ENCODE measurements at regions not wholly inside any gene's neighbourhood (a gene's known extent, or its start where the extent isn't known, plus 50 kb on each side); places are given as distances from the start of the nearest gene placed in this dataset.

DNA sequence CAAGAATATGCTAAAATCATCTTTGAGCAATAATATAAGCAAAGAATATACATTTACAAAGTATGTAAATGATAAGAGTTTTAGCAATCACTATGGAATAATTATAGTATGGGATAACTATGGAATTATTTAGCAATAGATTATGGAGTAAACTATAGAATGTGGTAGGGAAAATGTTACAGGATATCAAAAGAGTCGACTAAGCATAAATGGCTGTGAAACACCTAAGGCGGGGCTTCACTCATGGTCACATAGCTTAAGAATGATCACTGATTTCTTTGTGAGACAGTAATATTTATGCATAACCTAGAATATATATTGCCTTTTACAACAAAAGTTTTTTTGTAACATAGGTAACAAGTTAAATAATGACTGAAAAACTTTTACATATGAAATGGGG is 2049.7 kb downstream of the ARAP2 start:
- no peak for DNase-seq

DNA sequence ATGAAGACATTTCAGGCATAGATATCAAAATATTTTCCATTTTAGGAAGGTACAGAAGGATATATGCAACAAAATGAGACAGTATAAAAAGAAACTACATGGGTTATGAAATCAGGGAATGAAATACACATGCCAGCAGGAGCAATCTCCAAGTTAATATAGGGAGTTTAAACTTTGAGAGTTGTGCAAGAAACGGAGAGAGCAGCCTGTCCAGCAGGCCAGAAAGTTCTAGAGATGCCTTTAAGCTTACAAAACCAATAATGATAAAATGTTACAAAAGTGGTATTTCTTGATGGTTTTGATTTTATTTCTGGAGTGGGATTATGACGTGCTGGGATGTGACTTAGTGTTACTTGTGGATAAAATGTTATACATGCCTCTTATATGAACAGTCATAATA is 2047.9 kb downstream of the ARAP2 start:
- no peak for DNase-seq

DNA sequence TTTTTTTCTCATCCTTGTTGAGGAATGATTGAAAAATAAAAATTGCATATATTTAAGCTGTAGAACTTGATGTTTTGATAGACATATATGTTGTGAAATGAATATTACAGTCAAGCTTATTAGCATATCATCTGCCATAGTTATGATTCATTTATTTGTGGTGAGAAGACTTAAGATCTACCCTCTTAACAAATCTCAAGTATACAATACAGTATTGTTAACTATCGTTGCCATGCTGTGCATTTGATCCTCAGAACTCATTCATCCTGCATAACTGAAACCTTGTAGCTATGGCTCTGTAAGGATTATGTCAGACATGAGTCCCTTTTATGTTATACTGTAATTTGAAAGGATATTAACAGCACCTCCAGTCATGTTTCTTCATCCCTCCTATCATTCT is 2045.3 kb downstream of the ARAP2 start:
- DNase-seq, result no peak

DNA sequence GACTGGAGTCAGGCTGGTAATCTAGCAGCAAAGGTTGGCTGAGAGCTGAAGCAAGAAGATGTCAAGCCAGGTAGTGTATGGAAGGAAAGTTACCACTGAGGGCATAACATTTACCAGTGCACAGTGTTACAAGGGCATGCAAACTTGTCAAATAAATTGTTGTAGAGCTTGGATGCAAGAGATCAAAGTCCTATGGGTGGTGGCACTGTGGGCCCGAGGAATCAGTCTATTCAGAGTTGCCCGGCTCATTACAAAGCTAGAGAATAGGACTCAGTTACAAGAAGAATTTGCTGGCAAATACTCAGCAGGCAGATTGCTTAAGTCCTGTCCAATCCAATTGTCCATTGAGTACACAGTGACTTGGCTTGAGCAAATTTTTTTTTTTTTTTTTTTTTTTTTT is 2043.8 kb downstream of the ARAP2 start:
- peak; percentile 10 for DNase-seq

DNA sequence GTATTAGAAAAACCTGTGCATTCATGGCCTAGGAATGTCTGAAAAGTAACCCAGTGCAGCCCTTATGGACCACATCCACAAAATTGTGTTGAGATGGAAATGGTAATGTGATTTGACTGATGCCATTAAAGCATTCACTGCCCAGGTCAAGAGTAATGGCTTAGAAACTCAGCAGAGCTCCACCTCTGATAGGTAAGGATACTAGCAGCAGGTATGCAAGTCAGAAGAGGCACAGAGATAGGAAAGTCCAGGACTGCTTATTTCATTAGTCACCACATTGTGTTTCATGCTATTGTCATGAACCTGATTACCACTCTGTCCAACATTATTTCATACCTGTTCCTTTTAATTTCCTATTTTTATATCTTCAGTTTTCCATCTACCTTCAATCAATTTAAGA is 2042.2 kb downstream of the ARAP2 start:
- no peak for DNase-seq

DNA sequence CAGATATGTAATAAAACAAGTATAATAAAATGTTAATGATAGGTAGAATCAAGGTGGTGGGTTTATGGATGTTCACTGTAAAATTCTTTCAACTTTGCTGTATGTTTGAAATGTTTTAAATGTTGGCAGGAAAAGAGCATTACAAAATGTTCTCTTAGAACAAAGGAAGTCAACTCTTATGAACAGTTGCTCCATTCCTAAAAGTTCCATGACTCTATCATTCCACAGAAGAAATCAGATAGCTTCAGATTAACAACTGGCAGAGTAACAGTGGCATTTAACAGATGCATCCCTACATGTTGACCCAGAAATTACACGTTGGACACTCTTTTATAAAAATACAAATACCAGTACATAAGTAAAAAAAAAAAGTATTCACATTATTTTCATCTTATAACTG is 2023.7 kb downstream of the ARAP2 start:
- DNase-seq, result no peak

DNA sequence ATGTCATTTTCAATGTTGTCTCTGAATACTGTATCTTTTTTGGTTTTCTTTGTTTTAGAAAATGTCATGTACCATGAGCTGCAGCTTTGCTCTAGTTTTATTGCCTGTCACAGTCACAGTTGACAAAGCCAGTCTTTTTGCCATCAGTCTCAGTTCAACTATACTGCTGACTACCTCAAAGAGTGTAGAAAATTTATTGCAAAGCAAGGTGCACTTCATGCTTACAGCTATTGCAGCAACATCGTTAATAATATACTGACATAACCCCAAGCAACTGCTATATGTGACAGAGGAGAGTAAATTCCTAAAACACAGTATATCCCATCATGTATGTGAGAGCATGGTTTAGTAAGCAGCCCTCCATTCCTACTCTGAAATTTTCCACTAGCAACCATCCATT is 2022.3 kb downstream of the ARAP2 start:
- no peak for DNase-seq

DNA sequence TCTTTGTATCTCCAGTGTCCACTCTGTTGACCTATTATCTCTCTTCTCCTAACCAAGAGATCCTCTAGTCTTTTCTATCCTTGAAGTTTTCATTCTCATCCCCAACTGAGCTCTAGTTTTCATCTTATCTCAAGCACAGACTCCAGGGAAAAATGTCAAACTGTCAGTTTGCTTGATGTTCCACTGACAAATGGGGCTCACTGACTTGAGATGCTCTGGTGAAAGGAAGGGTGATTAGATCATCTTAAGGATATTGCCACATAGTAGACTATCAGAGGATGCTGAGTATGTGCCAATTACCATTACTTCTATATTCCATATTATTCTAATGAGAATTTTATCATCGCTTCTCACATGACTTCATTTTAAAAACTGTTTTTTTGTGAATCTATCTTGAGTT is 2008.2 kb downstream of the ARAP2 start:
- DNase-seq, result no peak

DNA sequence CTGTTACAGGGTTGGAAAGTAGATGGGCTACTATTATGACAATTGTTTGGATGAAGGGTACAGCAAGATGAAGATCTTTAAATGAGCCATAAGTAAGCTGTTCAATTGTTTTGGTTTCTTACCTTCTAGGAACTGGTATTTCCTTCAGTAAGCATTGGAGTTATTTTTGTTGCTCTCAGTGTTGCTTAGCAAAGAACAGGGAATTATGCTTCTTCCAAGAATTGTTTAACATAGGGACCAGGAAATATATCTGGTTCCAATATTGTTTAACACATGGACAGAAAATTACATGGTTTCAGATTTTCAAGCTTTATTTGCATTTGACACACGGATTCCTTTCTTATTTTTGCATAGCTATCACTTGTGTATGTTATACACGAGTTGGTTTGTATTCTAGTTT is 1999.0 kb downstream of the ARAP2 start:
- DNase-seq, result no peak

DNA sequence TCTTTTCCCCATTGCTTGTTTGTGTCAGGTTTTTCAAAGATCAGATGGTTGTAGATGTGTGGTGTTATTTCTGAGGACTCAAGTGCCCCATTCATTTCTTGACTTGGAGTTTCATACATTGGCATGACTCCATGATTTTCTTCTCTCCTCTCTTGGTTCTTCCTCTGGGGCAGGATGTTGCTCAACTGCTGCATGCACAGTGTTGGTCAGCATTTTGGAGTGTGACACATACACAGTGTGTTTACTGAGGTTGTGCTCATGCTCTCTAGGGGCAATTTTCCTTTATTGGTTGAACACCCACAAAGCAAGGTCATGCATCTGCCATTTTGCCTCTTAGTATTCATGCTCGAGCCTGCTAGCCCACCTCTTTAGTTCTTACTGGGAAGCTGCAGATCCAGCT is 1993.8 kb downstream of the ARAP2 start:
- no peak for DNase-seq

DNA sequence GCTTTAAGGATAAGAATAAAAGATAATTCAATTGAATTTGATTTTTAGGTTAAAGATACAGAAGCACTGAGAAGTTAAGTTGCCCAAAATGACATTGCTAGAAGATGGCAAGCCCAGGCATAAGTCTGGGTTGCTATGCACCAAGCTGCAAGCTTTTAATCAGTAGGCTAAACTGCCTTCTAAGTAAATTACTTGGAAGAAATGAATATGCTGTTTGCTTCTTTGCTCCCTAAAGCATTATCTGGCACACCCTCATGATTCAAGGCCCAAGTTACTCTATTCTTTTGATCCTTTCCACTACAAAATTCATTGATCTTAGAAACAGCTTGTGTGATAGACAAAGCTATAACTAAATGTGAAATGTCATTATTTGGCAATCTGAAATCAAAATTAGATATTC is 1991.1 kb downstream of the ARAP2 start:
- no peak for DNase-seq

DNA sequence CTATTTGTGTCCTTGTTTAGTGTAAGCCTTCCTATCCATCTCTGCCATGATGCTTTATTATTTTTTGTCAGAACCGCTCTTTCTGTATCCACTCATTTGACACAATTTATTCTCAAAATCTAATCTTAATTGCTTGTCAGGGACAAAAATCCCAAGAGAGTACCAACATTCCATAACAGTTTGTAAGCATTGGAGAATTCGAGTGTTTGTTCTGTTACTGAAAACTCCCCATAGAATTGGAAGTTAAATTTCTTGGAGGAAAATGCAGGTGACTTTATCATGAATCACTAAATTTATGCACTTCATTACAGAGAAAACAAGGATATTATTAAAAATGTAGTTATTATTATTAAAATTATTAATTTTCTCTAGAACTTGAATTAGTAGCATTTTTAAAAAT is 1986.1 kb downstream of the ARAP2 start:
- no peak for DNase-seq

DNA sequence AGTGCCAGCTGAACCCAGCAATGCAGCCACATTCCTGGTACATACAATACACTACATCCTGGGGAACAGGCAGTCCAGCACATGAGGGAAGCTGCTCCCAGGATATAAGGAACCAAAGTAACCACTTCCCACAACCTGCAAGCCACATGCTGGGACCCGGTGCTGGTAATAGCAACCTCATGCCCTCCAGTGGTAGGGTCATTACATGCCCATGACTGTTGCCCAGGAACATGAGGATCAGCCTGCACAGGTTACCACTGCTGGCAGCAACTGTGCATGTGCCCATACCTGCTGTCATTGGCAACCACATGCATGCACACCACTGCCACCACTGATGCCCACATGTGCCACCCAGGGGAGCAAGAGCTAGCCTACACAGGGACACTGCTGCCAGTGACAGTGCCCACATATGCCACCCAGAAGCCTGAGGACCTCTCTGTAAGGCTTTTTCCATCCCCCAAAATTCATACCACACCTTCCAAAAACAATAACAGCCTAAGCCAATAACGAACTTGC is 1982.5 kb downstream of the ARAP2 start:
- peak; percentile 20 for DNase-seq

DNA sequence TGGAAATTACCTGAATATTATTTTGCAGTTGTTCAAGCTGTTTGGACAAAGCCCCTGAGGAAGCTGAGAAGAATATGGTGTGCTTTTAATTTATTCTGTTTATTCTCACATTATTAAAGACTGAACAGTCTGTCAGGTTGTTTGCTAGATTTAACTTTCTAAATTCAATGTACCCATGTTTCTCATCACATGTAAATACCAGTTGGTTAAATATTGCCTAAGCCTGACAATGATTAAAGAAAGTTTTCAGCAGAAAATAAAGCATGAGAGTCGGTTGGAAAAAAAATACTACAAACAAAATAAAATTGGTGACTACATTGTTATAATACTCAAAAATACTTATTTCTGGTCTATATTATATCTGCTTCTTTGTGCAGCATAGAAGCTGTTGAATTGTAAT is 1974.7 kb downstream of the ARAP2 start:
- no peak for DNase-seq

DNA sequence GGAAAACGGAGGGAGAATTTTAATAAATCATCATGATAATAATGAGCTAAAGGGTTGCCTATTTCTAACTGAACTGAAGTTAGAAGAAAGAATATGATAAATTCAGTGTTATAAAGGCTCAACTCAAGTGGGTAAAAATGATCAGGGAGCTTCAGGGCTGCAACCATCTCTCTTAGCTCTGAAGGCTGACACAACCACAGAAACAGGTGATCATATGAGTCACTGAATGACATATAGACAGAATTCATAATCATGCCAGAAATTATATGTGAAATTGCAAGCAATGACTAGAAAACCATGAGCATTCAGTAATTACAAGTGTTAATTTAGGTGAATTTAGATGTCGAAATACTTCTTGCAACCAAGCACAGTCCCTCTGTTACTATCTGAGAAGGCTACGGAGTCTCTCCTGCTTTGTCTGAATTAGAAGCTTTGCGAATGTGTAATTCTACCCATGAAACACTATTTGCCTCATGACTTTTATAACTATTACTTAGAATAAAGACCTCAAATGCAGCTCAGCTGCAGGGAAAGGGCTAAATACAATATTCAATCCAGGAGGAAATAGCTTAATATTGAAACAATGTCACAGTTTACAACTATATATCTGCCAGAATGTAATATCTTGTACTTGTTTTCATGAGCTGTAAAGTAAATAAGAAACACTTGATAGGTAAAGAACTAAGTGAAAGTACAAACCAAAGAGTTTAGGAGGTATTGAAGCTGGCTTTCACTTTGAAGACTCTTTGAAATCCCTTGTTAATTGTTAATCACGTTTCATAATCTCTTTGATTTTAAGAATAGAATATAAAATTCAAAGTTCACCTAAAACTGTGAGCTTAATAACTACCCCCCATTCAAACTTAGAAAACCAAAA is 1972.6 kb downstream of the ARAP2 start:
- peak; percentile 26 for DNase-seq

DNA sequence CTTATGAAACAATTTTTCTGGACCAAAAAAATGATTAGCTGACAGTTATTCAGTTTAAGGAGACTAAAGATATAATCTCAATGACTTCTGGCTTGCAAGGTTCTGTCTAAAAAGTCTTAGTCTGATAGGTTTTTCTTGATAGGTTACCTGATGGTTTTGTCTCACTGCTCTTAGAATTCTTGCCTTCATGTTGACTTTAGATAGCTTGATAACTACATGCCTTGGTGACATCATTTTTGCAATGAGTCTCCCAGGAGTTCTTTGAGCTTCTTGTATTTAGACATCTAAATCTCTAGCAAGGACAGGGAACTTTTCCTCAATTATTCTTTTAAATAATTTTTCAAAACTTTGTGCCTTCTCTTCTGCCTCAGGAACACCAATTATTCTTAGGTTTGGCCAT is 1965.3 kb downstream of the ARAP2 start:
- peak; percentile 27 for DNase-seq

DNA sequence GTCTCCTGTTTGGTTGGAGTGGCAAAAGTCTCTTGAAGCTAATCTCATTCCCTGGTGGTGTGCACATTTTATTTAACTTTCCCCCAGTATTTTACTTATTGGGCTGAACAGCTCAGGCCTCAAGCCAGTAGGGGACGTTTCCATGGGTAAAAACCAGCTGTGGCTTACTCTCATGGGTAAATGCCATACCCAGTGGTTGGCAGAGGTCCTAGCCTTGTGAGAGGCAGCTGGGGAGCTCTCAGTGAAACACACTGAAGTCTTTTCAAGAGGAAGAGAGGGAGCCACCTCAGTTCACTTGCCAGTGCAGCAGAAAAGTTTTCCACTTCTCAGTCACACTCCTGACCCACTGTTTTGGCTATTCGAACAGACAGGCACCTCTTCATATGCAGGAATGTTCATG is 1964.2 kb downstream of the ARAP2 start:
- no peak for DNase-seq

DNA sequence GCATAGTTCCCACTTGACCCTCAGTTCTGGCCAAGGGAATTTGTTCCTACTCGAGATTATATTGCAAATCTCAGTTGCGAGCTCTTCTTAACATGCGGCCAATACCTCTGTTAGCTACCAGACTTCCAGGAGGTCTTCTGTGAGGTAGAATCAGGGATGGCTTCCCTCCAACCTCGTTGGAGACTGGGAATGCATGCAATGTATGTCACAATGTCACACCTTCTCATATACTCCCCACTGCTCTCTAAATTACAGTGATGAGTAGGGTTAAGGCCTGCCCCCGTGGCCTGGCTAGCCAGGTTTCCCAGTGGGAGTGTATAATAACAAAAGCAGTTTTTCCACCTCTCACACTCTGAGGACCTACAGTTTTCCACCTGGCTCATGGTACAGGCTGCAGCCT is 1962.5 kb downstream of the ARAP2 start:
- no peak for DNase-seq

DNA sequence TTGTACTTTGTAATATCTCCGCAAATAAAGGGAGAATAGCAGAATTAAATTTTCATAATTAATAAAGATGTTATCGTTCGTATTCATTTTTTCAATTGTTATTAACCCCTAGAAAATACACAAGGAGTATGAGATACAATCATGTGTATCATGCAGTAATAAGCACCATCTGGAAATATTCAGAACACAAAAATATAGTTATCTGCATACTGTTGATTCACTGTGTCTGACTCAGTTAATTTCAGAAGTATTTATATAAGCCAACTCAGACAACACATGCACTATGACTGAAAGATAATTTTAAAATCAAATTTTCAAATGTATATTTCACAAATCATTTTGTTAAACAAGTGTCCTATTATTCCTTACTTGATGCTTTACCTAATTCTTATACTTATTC is 1954.8 kb downstream of the ARAP2 start:
- DNase-seq, result no peak

DNA sequence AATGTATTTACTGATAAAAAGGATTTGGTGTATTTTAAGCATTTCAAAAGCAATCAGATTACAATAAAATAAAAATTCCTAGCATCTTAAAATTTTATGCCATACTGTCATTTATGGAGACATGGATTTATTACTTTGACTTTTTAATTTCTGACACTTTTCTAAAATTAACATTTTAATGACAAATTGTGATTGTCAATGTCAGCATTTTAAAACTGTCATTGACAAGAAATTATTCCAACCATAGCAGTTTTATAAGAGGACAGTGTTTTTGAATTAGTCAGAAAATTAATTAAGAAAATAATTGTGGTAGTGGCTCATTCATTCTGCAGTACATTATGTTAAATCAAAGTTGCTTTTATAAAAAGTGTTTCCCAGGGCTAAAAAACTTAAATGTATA is 1954.4 kb downstream of the ARAP2 start:
- DNase-seq, result no peak

DNA sequence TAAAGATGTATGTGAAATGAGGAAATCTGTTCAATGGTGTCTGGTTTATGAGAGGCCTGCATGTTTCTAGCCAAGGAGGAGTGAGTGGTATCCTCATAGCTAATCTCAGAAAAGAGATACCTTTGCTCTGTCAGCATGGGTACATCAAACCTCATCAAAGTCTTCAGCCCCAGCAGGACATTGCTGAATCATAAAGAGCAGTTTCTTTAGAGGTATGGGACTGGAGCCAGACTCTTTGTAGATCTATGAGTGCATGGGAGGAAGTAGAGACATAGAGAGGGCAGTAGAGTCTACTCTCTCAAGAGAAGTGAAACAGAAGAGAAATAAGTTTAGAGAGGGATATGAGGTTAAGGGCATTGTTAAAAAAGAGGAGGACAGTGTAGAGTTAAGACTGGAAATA is 1950.9 kb downstream of the ARAP2 start:
- DNase-seq, result peak; percentile 22

DNA sequence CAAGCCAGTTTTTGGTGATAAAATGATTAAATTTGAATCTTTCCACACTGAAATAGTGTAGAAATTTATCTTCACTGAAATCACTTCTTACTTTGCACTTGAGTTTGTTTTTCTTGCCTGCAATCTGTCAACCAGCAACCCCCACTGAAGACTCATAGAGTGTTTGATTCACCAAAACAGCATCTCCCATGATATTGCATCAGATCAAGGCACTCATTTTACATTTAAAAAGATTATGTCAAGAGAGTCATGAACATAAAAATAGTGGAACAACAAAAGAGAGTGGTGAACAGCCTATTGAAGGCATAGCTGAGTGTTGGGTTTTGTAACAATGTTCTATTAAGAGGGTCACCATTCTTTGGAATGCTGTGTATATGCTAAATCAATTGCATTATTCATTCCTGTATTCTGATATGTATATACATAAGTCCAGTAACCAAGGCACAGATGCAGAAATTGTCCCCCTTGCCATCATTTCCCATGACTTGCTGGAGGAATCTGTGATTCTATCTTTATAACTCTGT is 1934.9 kb downstream of the ARAP2 start:
- no peak for DNase-seq

DNA sequence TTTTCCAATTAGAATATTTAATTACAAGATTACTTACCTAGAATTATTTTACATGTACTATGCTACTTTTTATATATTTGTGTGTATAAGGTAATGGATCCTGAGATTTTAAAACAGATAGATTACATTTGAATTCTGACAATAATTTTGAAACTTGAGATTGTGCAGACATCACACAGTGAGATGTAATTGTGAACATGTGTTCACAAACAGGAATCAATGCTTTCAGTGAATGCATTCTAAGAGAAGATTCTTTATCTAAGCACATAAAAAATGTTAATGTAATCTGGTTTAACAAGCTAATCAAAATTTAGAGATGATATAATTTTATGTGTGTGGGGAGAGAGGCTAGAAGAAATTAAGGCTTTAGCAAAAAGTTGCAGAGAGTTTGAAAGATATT is 1925.5 kb downstream of the ARAP2 start:
- no peak for DNase-seq

DNA sequence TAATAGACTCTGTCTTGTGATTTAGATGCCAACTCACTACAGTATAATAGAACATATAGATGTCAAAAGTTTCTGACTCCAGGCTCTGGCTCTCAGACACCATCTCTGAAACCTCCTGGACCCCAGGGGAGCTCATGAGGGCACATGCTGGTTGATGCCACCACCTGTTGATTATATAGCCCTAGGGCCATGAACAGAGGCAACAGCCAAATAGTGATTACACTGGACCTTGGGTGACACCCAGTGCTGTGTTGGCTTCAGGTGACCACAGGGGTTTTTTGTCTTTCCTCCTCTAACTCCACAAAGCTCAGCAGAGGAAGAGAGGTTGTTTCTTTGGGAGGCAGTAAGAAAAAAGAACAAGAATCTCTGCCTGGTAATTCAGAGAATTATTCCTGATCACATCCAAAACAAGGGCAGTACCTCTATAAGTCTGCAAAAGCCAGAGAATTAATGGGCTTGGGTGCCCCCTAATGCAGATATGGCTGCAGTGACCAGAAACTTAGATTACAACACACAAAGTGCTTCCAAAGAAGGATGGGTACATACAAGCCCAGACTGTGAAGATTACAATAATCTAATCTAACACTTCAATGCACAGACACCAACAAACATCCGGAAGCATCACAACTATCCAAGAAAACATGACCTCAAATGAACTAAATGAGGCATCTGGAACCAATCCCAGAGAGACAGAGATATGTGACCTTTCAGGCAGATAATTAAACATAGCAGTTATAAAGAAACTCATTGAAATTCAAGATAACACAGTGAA is 1920.6 kb downstream of the ARAP2 start:
- peak; percentile 18 for DNase-seq

Measured in DMS53 (cell line).